GM18951 (cell line): ENCODE measurements at regions not wholly inside any gene's neighbourhood (a gene's known extent, or its start where the extent isn't known, plus 50 kb on each side); places are given as distances from the start of the nearest gene placed in this dataset.
"Not testable (repeated sequence)": the region's sequence is repeated elsewhere in the genome, so short reads cannot be mapped to it uniquely, and the experiment has no call there.

Experiments used
- POLR2A ChIP-seq: IDR thresholded peaks from 4 replicates; pipeline ENCODE4 v1.6.1; 2011; ENCODE audit warnings: mild to moderate bottlenecking; ENCODE audit not compliant: insufficient read length, insufficient read depth; ENCODE audit errors: extremely low read depth
- in situ Hi-C: fragments of 300-500 bp; cut with MboI; formaldehyde crosslinking; loops from one replicate; pipeline ENCODE4 v1.12.0; 2022; ENCODE audit warnings: low sequenced_read_pairs, mixed read lengths, inconsistent platforms; ENCODE audit not compliant: unreplicated experiment

- in situ Hi-C loops, result no loop called here
- no peak for TF ChIP-seq POLR2A
These were observed 337.0 kb downstream of the THBS2 start for GRCh38 chr6:168916576-168917211.

- in situ Hi-C loops, result no loop called here
- TF ChIP-seq POLR2A, result no peak
These were observed 337.8 kb downstream of the THBS2 start for GRCh38 chr6:168915855-168916254.

GRCh38 chr6:168915242-168915641 lies 338.4 kb downstream of the THBS2 start:
- in situ Hi-C loops, result no loop called here
- TF ChIP-seq POLR2A, result no peak

- TF ChIP-seq POLR2A, result no peak
- in situ Hi-C loops, result no loop called here
These were observed 339.7 kb downstream of the THBS2 start for GRCh38 chr6:168913866-168914469.

- in situ Hi-C loops, result not testable (repeated sequence)
These were observed 340.3 kb downstream of the THBS2 start for GRCh38 chr6:168913231-168913865.

GRCh38 chr6:168909288-168909687 lies 344.4 kb downstream of the THBS2 start:
- in situ Hi-C loops, result no loop called here
- no peak for TF ChIP-seq POLR2A

GRCh38 chr6:168908887-168909286 lies 344.8 kb downstream of the THBS2 start:
- no peak for TF ChIP-seq POLR2A
- in situ Hi-C loops, result no loop called here

GRCh38 chr6:168908166-168908565 lies 345.5 kb downstream of the THBS2 start:
- in situ Hi-C loops, result no loop called here
- no peak for TF ChIP-seq POLR2A

- in situ Hi-C loops, result no loop called here
- no peak for TF ChIP-seq POLR2A
These were observed 347.3 kb downstream of the THBS2 start for GRCh38 chr6:168906391-168906790.

- in situ Hi-C loops, result no loop called here
- no peak for TF ChIP-seq POLR2A
These were observed 348.1 kb downstream of the THBS2 start for GRCh38 chr6:168905451-168906090.

- in situ Hi-C loops, result no loop called here
- TF ChIP-seq POLR2A, result no peak
These were observed 349.9 kb downstream of the THBS2 start for GRCh38 chr6:168903613-168904345.

GRCh38 chr6:168902075-168902474 lies 351.6 kb downstream of the THBS2 start:
- in situ Hi-C loops, result no loop called here
- no peak for TF ChIP-seq POLR2A

- TF ChIP-seq POLR2A, result no peak
- in situ Hi-C loops, result no loop called here
These were observed 352.6 kb downstream of the THBS2 start for GRCh38 chr6:168901076-168901475.
